ELF-1 (cell line): ENCODE measurements at regions not wholly inside any gene's neighbourhood (a gene's known extent, or its start where the extent isn't known, plus 50 kb on each side); places are given as distances from the start of the nearest gene placed in this dataset.
"Not testable (repeated sequence)": the region's sequence is repeated elsewhere in the genome, so short reads cannot be mapped to it uniquely, and the experiment has no call there.

Experiments
- DNase-seq: peaks from one replicate; pipeline ENCODE4 v3.0.0-alpha.2; 2016; ENCODE audit warnings: low read depth, low spot score

DNA sequence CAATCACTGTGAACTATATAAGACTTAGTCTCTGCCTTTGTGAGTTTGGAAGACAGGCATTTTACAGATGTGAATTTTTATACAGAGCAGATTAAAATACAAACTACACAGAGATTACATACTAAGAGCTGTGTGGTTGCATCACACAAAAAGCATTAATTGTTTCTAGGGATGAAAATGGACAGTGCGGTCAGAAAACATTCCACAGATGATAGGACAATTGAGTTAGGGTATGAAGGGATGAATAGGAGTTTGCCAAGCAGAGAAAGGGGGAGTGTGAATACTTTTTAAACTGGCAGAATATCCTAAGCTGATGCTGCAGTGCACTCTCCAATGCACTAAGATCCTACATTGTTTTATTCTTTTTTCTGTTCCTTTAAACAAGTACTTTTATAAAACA lies 345.8 kb downstream of the VRK1 start:
- no peak for DNase-seq

DNA sequence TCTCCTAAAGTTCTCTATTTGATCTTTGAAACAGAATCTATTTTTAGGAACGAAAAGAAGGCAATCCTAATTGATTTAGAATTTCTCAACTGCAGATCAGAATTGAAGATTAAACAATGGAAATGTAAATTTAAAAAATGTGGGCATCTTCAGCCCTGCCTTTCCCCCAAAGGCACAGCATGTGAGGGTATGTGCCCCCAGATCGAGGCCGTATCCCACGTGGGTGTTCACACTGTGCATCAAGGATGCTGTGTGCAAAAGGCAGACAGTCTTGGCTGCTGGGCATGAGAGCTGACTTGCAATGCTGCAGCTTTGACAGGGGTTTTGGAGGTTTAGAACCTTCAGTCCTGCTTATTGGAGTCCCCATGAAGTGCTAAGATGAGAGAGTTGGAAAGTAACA lies 346.3 kb downstream of the VRK1 start:
- DNase-seq, result no peak

DNA sequence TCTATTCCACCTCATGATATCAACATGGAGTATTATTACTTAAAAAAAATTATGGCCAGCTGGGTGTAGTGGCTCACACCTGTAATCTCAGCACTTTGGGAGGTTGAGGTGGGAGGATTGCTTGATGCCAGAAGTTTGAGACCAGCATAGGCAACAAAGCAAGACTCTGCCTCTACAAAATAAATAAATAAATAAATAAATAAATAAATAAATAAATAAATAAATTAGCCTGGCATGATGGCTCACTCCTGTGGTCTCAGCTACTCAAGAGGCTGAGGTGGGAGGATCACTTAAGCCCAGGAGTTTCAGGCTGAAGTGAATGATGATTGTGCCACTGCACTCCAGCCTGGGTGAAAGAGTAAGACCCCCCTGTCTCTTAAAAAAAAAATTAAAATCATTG lies 350.8 kb downstream of the VRK1 start:
- DNase-seq, result not testable (repeated sequence)

DNA sequence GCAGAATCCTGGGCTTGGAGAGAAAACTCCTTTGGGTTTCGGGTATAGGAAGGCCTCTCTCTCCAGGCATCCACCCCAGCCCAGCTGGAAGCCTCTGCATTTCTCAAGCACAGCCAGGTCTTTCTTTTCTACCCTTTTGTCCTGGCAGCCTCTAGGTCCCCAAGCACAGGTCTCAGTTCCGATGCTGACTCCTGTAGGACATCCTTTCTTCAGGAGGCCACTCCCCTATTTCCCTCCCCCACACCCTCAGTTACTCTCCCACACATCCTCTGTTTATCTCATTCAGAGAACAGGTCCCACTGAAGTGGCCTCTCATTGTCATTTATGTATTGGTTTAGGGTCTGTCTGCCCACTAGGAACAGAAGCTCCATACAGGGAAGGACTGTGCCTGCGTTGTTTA lies 352.6 kb downstream of the VRK1 start:
- DNase-seq, result peak; percentile 19

DNA sequence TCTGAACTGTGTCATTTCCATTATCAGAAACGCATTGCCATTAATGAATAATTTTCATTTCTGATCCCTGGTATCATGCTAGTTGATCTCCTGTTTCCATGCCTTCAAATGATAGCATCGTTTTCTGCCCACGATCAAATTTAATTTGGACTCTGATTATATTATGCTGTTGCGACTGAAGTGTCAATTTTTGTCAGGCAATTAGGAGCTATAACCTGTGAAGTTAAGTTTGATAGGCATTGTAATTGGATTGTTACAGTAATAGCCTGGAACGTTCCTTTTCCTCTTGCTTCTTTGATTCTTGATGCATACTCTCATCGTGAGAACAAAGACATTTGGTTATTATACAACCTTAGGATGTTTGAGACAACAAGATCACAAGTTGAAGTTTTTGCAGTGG lies 356.3 kb downstream of the VRK1 start:
- no peak for DNase-seq

DNA sequence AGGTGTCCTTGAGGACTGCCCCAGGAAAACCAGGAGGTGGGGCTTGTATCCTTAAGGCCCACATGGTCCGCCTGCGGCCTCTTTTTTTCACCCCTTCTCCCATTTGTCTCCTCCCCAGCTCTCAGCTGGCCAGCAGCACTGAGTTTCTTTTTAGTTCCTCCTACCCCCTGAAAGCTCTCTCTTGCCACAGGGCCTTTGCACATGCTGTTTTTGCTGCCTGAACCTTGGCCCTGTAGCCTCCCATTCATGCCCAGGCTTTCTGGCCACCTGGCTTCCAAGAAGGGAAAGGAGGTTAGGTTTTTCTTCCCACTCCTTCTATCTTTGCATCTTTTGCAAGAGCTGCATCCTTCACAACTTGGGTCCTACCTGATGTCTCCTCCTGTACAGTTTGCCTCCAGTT lies 358.1 kb downstream of the VRK1 start:
- DNase-seq, result no peak

DNA sequence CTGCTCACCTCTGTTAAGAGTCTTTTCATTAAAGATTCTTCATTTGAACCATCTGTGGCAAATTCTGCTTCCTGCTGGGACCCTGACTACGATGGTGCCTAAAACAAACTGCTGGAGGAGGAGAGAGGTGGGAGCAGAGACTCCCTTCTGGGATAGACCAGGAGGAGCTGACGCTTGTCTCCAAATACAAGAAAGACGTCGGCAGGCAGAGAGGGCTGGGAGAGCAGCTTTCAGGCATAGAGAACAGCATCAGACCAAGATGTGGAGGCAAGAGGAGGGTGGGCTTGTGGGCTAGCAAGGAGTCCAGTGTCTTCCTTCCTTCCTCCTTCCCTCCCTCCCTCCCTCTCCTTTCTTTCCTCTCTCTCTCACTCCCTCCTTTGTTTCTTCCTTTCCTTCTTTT lies 358.6 kb downstream of the VRK1 start:
- DNase-seq, result no peak

DNA sequence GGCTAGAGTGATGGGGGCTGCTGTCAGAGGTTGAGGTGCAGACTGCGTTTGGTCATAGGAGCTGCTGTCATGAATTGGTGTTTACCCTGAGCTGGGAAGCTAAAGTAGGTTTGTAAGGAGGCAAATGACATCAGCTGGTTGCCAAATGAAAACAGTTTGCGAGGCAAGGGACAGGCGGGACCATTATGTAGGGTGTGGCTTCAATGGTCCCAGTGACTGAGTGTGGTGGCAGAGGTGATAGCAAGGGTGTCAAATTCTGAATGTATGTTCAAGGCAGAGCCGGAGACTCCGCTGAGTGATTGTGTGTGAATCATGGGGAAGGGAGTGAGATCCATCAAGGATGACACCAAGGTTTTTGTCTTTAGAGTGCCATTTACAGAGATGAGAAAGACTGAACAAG lies 359.5 kb downstream of the VRK1 start:
- DNase-seq, result no peak

DNA sequence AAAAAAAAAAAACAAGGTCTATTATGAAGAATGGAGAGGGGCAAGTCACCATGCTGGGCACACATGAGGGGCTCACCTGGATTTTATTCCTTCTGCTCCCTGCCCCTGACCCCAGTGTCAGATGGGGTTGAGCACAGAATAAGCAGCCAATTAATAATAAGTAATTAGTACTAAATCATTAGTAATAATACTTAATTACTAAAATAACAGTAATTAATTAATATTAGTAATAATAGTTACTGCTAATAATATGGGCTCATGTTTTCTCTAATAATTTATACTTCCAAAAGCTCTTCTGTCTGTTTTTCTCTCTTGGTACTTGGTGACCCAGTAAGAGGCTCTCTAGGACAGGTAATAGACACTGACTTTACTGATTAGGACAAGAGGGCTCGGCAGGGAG lies 360.9 kb downstream of the VRK1 start:
- no peak for DNase-seq

DNA sequence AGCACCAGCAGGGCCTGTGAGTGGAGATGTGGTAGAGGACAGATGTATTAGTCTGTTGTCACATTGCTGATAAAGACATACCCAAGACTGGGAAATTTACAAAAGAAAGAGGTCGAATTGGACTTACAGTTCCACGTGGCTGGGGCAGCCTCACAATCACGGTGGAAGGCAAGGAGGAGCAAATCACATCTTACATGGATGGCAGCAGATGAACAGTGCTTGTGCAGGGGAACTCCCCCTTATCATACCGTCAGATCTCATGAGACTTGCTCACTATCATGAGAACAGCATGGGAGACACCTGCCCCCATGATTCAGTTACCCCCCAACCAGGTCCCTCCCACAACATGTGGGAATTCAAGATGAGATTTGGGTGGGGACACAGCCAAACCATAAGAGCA lies 361.9 kb downstream of the VRK1 start:
- DNase-seq, result no peak

DNA sequence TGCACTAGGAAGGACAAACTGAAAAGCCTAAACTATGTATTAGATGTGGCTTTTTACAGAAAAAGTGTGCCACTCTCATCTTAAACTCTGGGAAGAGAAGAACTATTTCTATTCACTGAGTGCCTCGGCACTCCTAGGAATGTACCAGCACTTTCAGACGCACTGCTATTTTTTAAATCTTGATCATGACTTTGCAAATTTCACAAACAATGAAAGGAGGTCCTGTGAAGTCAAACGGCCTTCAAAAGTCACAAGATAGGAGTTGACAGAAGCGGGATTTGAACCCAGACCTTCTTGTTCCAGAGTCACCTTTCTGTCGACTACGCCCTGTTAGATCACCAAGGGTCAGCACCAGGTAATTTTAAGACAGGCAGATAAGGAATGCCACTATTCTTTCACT lies 365.4 kb downstream of the VRK1 start:
- DNase-seq, result no peak

DNA sequence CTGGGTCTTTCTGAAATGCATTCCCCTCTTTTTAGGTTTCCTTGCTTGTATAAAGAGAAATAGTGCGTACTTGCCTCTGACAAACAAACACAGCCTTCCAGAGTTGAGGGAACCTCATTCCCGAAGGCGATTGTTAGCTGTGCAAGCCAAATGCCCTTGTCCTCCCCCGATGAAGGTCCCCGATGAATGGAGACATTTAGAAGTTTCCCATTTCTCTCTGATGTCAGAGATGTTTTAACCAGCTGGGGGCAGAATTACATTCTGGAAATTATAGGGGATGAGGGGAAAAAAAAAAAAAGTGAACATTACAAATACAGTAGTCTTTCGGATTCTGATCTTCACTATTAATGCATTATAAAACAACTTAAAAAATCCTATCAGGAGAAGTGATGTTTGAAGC lies 366.8 kb downstream of the VRK1 start:
- DNase-seq, result no peak

DNA sequence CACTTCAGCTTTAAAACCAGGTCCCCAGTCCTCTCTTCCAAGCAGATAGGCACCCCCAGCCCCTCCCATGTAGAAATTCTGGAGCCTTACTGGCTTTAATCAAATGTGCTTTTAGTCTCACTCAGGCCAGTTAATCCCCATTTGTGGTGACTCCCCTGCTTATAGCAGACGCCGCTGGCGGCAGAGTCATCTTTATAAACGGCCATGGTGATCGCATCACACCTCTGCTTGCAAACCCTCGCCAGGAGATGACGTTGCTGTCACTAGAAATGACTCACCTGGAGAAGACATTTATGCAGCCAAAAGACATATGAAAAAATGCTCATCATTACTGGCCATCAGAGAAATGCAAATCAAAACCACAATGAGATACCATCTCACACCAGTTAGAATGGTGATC lies 369.3 kb downstream of the VRK1 start:
- no peak for DNase-seq

DNA sequence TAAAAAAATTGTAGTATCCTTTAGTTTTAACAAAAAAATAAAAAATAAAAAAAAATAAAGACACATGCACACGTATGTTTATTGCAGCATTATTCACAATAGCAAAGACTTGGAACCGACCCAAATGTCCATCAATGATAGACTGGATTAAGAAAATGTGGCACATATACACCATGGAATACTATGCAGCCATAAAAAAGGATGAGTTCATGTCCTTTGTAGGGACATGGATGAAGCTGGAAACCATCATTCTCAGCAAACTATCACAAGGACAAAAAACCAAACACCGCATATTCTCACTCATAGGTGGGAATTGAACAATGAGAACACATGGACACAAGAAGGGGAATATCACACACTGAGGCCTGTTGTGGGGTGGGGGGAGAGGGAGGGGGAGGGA lies 370.4 kb downstream of the VRK1 start:
- DNase-seq, result not testable (repeated sequence)

DNA sequence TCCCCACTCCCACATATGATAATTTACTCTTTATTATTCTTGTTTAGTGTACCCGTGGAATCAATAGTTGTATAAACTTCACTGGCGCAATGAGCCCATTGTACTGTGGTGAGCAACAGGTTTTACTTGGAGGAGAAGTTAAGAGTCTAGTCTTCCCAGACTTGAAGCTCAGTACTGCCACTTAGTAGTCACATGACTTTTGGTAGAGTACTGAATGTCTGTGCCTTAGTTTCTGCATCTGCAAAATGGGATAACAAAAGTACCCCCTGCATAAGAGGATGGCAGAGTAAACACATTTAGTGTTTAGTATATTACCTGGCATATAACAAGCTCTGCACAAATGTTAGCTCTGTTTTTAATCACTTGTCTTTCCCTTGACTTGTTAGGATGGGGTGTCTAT lies 375.5 kb downstream of the VRK1 start:
- no peak for DNase-seq

DNA sequence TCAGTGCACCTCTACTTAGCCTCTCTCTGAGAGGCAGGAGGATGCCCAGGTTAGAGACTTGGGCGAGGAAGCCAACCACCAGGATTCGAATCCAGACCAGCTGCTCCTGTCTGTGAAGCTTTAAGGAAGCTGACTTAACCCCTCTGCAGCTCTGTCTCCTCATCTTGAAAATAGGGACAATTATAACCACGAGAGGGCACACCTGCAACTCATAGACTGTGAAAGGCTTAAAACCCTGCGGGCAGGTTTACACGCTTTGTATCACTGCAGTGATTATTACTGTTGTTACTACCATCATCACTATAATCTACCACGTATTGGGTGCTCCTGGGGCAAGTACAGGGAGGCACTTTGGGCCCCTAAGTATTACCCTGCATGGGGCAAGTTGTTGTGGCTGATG lies 379.8 kb downstream of the VRK1 start:
- peak; percentile 34 for DNase-seq

DNA sequence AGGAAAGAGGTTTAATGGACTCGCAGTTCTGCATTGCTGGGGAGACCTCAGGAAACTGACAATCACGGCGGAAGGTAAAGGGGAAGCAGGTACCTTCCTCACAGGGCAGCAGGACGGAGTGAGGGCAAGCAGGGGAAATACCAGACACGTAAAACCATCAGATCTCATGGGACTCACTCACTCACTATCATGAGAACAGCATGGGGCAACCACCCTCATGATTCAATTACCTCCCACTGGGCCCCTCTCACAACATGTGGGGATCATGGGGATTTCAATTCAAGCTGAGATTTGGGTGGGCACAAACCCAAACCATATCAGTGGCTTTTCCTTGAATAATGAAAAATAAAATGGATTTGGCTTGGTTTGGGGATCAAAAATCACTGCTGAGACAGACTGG lies 380.5 kb downstream of the VRK1 start:
- DNase-seq, result no peak

DNA sequence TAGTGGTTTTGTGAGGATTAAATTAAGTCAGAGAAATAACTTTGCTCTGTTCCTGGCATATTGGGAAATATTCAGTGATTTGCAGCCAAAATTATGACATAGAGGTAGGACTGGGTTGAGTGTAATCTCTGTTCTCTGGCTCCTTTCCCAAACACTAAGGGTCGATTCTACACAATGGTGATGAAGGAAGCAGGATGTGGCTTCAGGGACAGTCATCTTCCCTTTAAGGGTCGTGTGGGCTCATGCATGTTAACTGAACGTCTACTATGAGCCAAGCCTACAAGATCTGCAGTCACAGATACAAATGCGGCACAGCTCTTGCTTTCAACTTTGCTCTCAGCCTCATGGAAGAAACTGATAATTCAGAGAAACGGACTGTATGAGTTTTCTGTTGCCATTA lies 381.6 kb downstream of the VRK1 start:
- DNase-seq, result no peak

DNA sequence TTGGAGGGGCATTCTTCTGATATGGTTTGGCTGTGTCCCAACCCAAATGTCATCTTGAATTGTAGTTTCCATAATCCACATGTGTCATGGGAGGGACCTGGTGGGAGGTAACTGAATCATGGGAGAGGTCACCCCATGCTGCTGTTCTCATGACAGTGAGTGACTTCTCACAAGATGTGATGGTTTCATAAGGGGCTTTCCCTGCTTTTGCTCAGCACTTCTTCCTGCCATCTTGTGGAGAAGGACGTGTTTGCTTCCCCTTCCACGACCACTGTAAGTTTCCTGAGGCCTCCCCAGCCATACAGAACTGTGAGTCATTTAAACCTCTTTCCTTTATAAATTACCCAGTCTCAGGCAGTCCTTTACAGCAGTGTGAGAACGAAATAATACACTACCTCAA lies 382.4 kb downstream of the VRK1 start:
- DNase-seq, result no peak

DNA sequence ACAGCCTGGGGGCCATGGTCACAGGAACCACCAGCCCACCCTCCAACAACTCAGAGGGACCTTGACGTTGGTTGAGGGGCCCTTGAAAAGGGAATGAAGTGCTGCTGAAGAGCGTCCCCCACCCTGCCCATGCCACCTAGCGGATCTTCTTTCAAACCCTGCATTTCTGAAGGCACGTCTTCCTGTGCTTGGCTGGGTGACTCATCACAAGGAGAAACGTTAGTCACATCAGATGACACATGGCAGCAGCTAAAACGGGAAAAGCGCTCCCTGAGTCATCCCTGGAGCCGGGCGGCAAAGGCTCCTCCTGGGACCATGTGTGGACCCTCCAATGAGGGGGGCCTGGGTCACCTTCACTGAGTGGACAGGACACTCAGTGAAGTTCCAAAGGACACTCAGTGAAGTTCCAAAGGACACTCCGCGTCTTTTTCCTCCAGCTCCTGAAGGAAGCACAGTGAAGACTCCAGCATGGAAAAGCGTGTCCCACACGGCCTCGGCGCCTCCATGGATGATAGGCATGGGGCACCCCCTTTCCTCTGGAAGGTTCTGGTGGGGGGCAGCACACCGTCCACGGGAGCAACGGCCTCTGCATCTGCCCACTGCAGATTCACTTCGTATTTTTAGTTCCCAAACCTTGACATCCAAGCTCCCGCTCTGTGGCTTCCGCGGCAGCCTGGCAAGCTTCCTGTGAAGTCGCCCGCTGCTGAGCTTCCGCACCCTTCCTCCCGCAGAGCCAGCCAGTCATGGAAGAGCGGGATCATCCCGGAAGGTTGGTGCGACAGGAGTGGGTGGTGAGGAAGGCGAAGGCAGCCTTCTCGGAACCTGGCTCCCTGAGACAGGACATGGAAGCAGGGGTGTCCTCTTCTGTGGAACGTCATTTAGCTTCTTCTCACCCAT lies 383.4 kb downstream of the VRK1 start:
- DNase-seq, result peak; percentile 23

DNA sequence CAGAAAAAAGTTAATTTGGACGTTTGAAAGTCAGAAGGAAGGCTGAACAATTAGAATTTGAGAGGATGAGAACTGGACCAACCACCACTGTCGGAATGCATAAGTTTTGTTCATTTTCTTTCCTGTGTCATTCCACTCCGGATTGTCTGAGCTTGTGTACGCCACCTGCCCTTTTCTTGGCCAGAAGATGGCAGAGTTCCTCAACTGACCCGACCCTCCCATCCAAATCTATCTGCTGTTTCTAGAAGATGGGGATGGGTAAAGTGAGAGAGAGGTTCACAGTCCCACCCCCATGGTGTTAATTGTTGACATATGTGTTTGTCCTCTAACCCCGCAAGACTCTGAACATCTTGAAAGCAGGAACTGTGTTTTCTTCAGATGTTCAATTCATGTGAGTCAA lies 388.0 kb downstream of the VRK1 start:
- DNase-seq, result peak; percentile 34

DNA sequence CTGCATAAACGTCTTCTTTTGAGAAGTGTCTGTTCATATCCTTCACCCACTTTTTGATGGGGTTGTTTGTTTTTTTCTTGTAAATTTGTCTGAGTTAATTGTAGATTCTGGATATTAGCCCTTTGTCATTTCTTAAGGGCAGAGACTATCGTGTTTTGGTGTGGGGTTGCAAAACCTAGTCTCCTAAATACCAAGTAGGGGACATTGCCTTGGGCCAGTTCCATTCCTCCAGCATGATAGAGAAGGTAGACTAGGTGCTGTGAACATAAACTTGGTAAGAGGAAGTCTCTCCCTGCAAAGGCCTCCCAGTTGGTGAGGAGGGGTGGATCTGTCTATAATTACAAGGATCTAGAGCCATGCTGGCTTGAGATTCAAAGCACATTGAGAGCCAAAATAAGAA lies 390.7 kb downstream of the VRK1 start:
- DNase-seq, result no peak

DNA sequence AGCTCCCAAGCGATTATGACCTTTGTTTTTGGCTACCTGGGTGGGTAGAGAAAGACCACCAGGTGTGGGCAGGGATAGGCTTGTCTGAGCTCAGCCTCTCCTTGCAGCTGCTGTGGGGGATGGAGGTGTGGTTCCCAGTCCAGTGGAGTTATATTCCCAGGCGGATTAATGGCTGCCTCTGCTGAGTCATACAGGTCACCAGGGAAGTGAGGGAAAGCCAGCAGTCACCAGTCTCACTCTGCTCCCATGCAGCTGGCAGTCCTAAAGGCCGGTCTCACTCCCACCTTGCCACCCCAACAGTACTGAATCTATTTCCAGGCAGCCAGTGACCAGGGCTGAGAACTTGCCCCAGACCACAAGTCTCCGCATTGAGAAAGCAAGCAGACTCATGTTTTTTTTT lies 399.2 kb downstream of the VRK1 start:
- DNase-seq, result no peak

DNA sequence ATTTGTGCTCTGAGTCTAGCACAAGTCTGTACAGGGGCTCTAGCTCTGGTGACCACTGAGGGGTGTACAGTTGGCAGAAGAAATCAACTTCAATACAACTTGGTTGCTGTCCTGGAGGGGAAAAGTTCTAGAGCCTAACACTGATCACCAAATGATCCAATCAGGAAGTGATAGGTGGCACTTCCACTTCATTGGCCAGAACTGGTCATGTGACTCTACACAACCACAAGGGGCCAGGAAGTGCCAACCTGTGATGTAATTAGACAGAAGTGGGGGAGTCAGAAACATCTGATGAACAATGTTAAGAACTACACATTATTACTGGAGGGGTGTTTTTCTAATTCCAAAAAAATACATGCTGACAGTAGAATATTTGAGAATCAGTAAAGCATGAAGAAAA lies 401.6 kb downstream of the VRK1 start:
- no peak for DNase-seq
